GM21367 (cell line): ENCODE measurements at regions not wholly inside any gene's neighbourhood (a gene's known extent, or its start where the extent isn't known, plus 50 kb on each side); places are given as distances from the start of the nearest gene placed in this dataset.

Source experiments
- ATAC-seq: cut with Tn5 transposase; IDR thresholded peaks from one replicate; pipeline ENCODE4 v1.9.1; 2021; ENCODE audit not compliant: unreplicated experiment

DNA sequence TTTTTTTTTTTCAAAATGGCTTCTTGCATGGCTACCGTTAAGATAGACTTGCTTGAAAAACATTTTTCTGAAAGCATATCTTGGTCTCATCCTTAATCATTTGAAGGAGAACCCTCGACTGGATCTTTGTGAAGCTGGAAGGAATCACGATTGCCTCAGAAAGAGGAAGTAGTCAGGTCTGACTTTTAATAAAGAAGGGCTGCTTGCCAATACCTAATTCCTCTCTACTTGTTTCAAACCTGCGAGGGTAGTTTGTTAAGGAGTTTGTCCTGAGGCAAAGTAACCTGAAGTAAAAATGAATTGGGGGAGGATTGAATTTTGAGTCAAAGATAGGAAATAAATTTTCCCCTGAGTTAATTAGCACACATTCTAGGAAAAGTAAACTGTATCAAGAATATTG is 288.1 kb upstream of the MAP3K7 start:
- ATAC-seq, result no peak

DNA sequence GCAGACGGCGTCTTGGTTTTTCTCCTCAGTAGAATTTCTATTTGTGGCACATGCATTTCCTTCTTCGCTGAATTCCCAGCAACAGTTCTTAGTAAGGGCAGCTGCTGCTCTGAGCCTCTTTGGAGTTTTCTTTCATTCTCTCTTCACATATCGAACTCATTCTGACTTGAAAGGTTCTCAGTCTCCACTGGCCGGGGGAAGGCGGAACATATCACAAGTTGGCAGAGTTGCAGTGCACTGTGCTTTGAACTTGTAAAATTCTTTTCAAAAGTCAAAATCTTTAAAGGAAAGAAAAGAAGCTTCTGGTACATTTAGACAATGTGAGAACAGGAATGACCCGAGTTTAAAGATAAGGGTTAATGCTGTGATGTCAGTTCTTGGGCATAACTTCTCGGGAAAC is 286.1 kb upstream of the MAP3K7 start:
- no peak for ATAC-seq

DNA sequence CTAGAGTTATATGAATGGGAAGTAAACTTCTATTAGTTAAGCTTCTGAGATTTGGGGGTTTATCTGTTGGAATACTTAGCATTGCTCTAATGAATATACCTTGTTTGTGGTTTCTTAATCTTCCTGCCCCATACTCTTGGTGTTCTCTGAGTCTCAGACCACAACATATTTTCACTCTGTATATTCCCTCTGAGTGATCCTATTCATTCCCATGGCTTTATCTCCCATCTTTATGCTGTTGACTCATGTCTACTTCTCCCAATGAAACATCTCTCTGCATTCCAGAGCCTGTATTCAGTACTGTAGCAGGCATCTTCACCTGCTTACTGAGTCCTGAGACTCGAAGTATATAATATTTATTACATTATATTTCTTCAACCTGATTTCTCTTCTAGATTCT is 283.7 kb upstream of the MAP3K7 start:
- no peak for ATAC-seq

DNA sequence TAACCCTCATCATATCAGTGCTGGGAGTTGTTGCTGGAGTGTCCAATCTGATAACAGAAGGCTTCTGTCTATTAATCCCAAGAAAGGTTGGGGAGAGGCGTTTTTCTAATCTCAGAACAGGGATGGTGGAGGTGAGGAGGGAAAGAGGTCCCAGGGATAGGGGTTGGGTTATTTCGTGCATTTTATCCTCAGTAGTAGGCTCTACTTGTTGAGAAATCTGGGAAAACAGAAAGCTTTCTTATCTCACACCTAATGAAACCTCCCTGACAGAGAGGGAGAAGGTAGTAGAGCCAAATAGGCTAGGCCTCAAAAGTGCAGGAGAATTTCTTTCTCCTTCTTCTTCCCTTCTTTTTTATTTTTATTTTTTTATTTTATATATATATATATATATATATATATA is 281.8 kb upstream of the MAP3K7 start:
- ATAC-seq, result no peak

DNA sequence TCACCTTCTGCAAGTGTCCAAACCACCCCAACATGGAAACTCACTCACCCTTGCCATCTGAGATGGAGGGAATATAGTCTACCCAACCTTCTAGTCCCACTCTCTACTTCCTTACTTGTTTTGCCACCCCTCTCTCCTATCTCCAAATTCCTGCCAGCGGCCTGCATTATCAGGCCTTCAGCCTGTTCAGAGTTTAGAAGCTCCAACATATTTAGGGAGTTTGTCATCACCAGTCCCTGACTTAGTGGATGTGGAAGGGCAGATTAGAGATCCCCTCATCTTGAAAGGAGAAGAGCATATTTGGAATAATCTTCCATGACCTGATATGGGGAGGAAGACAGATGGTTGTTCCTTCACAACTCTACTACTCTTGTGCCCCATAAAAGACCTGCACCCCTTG is 281.4 kb upstream of the MAP3K7 start:
- no peak for ATAC-seq

DNA sequence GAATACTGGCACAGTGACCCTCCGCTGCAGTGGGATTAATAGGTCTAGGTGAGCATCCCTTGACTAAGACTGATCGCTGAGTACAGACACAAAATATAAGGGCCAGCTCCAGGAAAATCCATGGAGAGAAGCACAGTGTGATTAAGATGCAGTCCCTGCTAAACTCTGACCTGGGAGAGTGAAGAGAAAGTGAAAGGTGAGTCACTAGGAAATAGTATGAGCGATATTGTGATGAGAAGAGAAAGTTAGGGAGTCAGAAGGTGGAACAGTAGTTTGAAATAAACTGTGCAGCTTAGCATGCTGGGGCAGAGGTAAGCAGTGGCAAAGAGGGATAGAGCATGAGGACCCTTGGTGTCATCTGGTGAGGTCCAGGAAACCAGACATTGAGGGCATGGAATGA is 278.6 kb upstream of the MAP3K7 start:
- ATAC-seq, result no peak

DNA sequence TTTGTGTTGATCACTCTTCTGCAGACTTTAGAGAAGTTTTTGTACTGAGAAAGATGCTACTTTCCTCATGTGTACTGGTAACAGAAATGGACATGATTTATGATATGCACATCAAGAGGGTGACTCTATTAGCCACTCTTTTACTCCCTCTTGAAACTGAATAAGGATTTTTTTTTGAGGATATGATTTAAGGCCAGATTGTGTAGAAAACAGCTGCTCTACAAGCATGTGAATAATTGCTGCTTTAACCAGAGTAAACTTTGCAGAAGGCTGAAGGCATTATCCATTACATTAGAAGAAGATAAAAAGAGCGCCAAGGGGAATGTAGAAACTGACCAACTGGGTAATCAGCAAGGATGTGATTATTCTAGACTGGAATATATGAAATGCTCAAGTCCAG is 276.2 kb upstream of the MAP3K7 start:
- no peak for ATAC-seq

DNA sequence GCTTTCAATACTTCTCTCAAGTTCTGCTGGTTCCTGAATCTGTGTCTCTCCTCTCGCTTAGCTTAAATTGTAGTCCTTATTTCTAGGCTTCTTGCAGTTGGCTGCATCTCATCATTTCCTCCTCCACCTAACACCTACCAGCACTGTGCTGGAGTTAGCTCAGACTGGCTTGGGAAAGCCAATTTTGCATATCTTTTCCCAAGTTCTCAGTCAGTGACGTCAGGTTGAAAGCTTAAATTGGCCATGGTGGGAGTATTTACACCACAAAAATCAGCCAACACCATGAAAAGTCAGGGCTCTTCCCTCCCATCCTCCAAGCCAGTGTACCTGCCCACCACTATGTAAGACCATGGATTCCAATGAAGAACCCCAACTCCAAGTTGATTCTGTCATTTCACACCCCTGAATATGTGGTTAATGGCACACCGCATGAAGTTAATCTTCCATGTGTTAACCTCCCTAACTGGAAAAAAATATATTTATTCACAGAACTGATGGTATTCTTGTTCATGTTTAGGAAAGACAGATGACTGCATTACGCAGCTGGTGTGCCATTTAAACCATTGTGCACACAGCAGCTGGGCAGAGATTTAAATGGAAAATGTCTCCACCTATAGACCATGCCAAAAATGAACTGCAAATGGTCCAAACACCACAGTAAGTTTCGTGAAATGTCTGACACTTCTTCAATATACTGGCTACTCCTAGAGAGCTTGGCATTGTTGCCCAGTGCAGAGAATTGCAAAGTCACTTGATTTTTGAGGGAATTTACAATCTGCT is 274.1 kb upstream of the MAP3K7 start:
- ATAC-seq, result no peak

DNA sequence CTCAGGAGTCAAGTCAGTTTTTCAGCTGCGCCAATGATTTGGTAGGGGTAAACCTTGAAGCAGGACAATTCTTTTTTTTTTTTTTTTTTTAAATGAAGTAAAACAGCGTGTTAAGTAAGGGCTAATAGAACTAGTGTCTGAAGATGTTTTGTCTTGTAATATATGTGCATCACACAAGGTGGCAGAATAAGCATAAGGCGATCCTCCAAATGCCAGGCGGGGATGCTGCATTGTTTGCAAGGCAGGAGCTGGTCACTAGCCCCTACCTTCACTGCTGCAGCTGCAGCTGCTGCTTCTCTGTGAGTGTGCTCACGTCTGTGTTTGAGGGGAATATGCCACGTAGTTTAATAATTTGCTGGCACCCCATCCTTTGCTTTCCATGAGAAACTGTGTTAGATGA is 272.7 kb upstream of the MAP3K7 start:
- no peak for ATAC-seq

DNA sequence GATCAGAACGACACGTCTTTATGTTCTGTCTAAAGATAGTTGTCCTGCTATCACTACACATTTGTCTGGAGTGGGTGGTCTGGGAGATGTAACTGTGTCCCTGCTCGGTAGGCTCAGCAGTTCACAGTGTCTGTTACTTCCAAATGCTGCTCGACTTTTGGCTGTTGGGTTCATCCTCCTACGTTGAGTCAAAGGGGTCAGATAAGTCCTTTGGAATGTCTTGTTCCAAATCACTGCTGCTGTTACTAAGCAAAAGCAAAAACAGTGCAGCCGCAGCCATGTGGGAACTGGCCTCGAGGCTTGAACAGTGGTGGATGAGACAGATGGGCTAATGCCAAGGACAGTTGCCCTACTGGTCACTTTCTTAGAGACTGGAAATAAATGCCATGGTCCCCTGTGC is 272.2 kb upstream of the MAP3K7 start:
- ATAC-seq, result no peak

DNA sequence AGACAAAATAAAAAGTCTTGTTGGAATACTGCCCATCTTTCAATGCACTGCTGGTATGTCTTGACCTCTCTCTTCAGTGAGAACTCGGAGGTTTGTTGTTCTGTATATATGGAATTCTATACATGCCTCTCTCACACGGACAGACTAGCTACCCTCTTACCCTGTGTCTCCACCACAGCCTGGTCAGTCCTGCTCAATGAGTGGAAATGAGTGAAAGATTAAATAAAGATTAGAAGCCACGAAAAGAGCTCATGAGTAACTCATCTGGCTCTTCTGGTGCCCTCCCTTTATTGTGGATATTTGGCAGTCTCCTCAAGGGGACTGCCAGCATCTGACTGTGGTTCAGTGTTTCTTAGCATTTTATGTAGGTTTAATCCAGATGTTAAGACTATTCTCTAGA is 262.8 kb upstream of the MAP3K7 start:
- no peak for ATAC-seq

DNA sequence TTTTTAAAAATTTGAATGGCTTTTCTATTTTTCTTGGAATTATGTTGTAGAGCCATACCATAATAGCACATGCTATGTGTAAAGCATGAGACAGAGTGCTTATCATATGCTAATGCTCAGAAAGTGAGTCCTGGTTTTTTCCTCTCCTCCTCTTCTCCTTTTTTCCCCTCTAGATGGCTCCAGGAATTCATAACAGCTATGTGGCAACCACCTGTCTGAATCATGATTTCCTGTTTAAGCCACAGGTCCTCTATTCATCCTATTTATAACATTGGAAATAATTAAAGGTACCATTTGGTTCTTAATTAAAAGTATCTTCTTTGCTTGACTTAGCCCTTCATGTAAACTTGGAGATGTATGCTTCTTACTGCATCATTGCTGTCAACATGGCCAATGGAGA is 260.0 kb upstream of the MAP3K7 start:
- no peak for ATAC-seq

DNA sequence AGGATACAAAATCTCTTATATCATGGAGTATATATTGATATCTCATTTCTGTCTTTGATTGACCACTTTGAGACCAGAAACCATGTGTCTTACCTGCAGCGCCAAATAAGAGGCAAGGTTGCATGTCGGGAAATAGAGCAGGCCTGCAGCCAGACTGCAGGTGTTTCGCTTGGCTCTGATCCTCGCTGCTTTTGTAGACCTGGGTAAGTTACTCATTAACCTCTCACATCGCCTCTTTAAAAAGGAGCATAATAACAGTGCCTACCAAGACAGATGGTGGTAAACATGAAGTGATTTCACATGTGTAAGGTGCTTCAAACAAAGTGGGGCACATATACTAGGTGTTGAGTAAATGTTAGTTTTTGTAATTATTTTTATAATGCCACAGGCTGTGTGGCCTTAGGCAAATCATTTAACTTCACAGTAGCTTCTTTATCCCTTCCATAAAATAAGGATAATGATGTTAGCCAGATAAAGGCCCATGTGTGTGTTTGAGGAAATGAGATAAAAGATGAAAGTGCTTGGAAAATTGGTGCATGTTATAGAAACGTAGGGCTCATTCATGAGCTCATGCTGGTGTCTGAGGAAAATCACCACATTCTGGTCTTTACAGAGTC is 248.8 kb upstream of the MAP3K7 start:
- no peak for ATAC-seq

DNA sequence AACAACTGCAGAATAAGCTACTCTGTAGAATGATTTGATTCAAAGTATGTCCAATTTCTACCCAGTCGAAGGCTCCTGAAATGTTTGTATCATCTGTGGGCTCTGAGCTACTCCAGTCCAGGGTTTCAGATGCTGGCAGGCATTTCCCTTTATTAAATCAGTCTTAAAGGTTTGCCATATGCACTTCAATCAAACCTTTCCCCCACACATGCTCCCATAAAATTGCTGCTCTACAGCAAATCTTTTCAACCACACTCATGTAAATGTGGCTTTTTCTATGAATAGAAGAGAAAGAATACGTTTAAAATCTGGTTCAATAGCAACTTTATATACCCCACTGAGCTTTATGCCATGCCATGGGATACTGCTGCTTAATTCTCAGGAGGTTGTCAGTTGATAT is 242.4 kb upstream of the MAP3K7 start:
- no peak for ATAC-seq

DNA sequence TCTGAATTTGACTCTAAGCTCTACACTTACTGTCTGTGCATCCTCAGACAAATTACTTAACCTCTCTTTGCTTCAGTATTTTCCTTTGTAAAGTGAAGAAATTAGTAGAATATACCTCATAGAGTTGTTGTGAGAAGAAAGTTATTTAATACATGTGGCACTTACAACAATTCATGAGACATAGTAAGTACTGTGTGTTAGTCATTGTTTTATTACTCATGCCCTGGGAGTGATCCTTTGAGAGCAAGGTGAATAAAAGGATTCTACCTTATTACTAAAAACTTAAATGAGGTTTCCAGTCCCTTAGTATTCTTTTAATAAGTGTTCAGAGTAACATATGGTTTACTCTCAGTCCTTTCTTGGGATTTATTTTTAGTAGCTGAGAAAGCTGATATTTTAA is 233.6 kb upstream of the MAP3K7 start:
- ATAC-seq, result no peak

DNA sequence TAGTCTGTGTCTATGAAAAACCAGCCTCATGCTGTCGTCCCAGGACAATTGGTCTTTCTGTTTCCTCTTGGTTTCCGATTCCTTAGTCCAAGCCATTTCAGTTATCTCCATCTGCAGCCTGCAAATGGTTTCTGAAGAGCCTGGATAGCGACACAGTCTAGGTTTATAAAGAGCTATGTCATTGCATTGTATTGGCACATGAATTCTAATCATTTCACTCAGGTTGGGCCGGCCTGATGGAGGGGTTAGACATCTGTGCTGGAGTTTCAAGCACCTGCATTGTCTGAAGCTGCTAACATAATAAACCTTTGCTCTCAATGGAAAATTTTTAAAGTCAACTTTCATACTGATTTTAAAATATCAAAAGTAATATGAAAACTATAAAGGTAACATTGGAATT is 232.6 kb upstream of the MAP3K7 start:
- no peak for ATAC-seq

DNA sequence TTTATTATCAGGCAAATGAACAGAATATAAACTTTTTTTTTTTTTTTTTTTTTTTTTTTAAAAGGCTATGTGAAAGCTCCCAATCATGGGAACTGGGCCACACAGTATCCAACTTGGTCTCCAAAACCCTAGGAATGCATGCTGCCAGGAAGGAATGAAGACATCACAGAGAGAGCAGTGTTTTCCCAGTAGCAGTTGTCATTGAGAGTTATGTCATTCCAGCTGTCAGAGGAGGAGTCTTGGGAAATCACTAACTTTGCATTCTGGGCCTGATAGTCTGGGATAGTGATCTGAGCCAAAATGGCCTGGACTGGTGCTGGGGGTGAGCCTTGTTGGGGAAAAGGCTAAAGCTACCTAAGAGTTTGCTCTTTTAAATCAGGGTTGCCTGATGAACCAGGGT is 231.3 kb upstream of the MAP3K7 start:
- ATAC-seq, result no peak

DNA sequence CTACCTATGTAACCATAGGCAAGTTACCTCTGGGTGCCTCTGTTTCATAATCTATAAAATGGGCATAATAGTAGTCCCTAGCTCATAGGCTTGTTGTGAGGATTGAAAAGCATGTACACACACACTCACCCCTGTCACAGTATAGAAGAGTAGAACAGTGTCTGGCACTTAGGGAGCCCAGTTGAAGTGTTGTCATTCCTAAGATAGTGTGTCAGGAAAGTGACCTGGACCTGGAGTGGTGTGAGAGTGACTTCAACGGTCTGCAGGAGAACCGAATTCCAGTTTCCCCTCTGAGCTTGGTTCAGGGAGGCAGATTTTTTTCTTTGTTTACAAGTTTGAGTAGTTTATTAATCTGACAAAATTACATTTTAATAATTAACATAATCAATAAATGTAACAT is 229.9 kb upstream of the MAP3K7 start:
- ATAC-seq, result no peak

DNA sequence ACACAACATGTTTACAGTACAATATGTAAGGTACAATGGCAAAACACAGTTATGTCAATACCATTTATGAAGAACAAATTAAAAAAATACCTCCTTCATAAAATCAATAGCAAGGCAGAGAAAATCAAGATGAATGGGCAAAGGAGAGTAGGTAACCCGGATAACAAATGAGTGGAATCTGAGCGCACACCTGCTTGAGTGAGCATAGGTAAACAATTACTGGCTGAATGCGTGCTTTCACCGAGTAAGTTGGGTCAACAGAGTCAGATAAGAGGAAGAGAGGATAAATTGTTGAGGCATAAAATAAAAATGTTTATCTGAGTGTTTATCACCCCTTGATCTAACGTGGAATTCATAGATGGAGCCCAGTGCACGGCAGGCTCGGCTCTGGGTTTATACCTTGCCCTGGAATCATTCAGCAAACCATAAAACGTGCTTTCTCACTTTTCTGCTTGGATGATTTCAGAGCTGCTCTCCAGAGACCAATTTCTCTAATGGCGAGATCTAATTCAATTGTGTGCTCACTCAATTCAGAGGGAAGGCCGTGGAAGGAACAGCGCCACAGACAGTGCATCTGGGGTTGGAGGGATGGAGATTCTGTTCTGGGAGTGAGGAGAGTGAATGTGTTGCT is 224.8 kb upstream of the MAP3K7 start:
- no peak for ATAC-seq

DNA sequence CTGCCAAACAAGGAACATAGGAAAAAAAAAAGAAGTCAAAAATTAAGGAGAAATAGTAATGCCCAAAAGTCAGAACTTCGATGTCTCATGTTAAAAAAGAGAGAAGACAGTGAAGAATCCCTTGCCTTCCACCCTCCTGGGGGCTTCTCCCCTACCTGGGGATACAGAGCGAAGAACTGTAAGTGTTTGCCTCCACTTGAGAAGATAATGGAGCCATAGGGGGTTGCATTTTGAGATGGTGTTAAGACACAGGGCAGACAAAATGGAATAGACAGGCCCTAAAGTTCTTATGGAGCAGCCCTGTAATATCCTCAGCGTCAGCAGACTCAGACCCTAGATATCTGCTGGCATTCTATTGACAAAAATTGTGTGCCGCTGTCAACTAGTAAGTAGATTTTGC is 222.2 kb upstream of the MAP3K7 start:
- ATAC-seq, result no peak

DNA sequence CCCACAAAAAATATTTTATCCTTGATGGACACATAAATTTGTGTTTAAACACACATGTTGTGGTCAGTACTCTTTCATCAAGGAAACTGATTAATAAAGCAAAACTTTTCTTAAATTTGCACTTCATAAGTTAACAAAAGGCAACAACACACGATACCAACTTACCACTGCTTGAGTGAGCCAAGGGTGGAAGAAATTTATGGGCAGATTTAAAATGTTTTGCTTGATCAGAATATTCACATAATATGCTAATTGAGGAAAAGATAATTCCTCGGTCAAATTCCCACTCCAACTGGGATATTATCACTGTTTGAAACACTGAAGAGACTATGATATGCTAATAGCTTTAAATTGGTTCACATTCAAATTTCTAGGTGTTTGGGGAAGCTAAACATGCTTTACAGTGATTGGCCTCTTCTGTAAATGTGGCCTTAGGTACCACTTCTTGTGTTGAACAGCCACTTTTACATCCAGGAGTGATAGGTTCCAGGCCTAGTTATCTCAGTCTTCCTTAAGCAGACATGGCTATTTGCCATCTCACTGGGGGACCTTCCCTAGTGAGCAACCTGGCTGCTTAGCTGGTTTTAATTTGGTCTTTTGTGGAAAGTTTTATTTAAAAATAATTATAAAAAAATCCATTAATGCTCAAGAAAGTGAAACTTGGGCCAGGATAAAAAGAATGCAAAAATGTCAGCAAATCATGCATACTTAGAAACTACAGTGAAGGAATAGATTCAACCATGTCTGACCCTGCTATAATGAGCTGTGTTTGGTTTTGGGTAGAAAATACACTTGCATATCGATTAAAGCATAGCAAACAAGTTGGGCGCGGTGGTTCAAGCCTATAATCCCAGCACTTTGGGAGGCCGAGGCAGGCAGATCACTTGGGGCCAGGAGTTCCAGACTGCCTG is 221.2 kb upstream of the MAP3K7 start:
- ATAC-seq, result no peak
